SK-N-SH (cell line): ENCODE measurements at regions not wholly inside any gene's neighbourhood (a gene's known extent, or its start where the extent isn't known, plus 50 kb on each side); places are given as distances from the start of the nearest gene placed in this dataset.

ENCODE experiments used
- CTCF ChIA-PET: fragments of 300-600, 350-600 bp; formaldehyde crosslinking; extraction: SDS; loops from one replicate; lab custom pipeline; 2021; lab: Yijun Ruan, JAX
- POLR2A ChIA-PET: fragments of 350-600 bp; sonication (Branson Sonifier 250); formaldehyde crosslinking; extraction: SDS; loops from one replicate; lab custom pipeline; 2020; ENCODE audit warnings: antibody characterized with exemption, inconsistent platforms; lab: Yijun Ruan, JAX
- DNase-seq: peaks from one replicate; pipeline ENCODE4 v3.0.0; 2012
- H2AFZ ChIP-seq: fragments of 200-600 bp; sonication (generic); 2 replicates; pipeline ENCODE4 v1.8.1; 2016; ENCODE audit warnings: antibody characterized with exemption, mild to moderate bottlenecking, low read depth
- H3F3A ChIP-seq: fragments of 200-600 bp; sonication (generic); replicated peaks from 2 replicates; pipeline ENCODE3; 2016; ENCODE audit warnings: antibody characterized with exemption, mild to moderate bottlenecking; ENCODE audit not compliant: insufficient read depth
- H3K27ac ChIP-seq, 2 experiments: fragments of 200-500 bp in 1 of 2; fragments of 200-600 bp in 1 of 2; sonication (Bioruptor generic) in 1 of 2; sonication (generic), shearing (Covaris generic) in 1 of 2; 2 replicates each; pipeline versions ENCODE4 v1.5.1 to v1.6.1; 2014 to 2016; ENCODE audit warnings: low read depth in 2 of 2, inconsistent platforms in 1 of 2, low read length in 1 of 2, mild to moderate bottlenecking in 1 of 2, mixed read lengths in 1 of 2
- H3K27me3 ChIP-seq: fragments of 200-600 bp; sonication (generic), shearing (Covaris generic); 2 replicates; pipeline ENCODE4 v1.6.1; 2016; ENCODE audit warnings: mixed run types; ENCODE audit not compliant: insufficient read depth
- H3K36me3 ChIP-seq, 2 experiments: fragments of 200-500 bp in 1 of 2; fragments of 200-600 bp in 1 of 2; sonication (Bioruptor generic) in 1 of 2; sonication (generic) in 1 of 2; replicated peaks in 1 of 2; 2 replicates each; pipeline versions ENCODE3 to v1.5.1; 2014 to 2016; ENCODE audit warnings: low read length in 1 of 2, mild to moderate bottlenecking in 1 of 2; ENCODE audit not compliant: insufficient read depth in 2 of 2, control insufficient read depth in 1 of 2
- H3K4me1 ChIP-seq, 2 experiments: fragments of 200-500 bp in 1 of 2; fragments of 200-600 bp in 1 of 2; sonication (Bioruptor generic) in 1 of 2; sonication (generic), shearing (Covaris generic) in 1 of 2; 2 replicates each; pipeline versions ENCODE4 v1.5.1 to v1.6.1; 2014 to 2016; ENCODE audit warnings: low read depth in 1 of 2, low read length in 1 of 2, mixed run types in 1 of 2; ENCODE audit not compliant: insufficient read depth in 2 of 2, control insufficient read depth in 1 of 2
- H3K4me2 ChIP-seq: fragments of 200-600 bp; sonication (generic), shearing (Covaris generic); 2 replicates; pipeline ENCODE4 v1.6.1; 2017; ENCODE audit warnings: mixed run types
- H3K4me3 ChIP-seq, 2 experiments: fragments of 200-500 bp in 1 of 2; fragments of 200-600 bp in 1 of 2; sonication (Bioruptor generic) in 1 of 2; sonication (generic), shearing (Covaris generic) in 1 of 2; 2 replicates each; pipeline versions ENCODE4 v1.5.1 to v1.8.1; 2014 to 2016; ENCODE audit warnings: low read depth in 2 of 2, inconsistent platforms in 1 of 2, low read length in 1 of 2, mild to moderate bottlenecking in 1 of 2, mixed read lengths in 1 of 2, moderate library complexity in 1 of 2
- H3K79me2 ChIP-seq: fragments of 200-600 bp; sonication (generic); 2 replicates; pipeline ENCODE4 v1.8.1; 2017; ENCODE audit warnings: mild to moderate bottlenecking; ENCODE audit not compliant: insufficient read depth
- H3K9ac ChIP-seq: fragments of 200-600 bp; sonication (generic); 2 replicates; pipeline ENCODE4 v1.6.1; 2017; ENCODE audit warnings: mixed run types
- H3K9me2 ChIP-seq: fragments of 200-600 bp; sonication (generic); 2 replicates; pipeline ENCODE4 v1.6.1; 2017; ENCODE audit warnings: mixed run types
- H3K9me3 ChIP-seq: fragments of 200-600 bp; sonication (generic); 2 replicates; pipeline ENCODE4 v1.6.1; 2017; ENCODE audit warnings: mixed run types, mild to moderate bottlenecking, moderate library complexity
- H4K20me1 ChIP-seq: fragments of 200-600 bp; sonication (generic); 2 replicates; pipeline ENCODE4 v1.6.1; 2017; ENCODE audit warnings: mild to moderate bottlenecking, mixed run types; ENCODE audit not compliant: insufficient read depth
- ELF1 ChIP-seq: IDR thresholded peaks from 2 replicates; pipeline ENCODE4 v1.4.0; 2012
- EZH2phosphoT487 ChIP-seq: fragments of 200-600 bp; sonication (generic); IDR thresholded peaks from 2 replicates; pipeline ENCODE4 v1.6.1; 2017; ENCODE audit warnings: low read depth, mixed run types, mild to moderate bottlenecking, antibody characterized with exemption, moderate library complexity, borderline replicate concordance
- FOSL2 ChIP-seq: IDR thresholded peaks from 2 replicates; pipeline ENCODE4 v1.4.0; 2012; ENCODE audit warnings: low read depth, mild to moderate bottlenecking, moderate library complexity, borderline replicate concordance
- FOXJ3 ChIP-seq: sonication (generic); formaldehyde crosslinking; IDR thresholded peaks from 2 replicates; pipeline ENCODE4 v1.5.1; 2020; ENCODE audit warnings: mild to moderate bottlenecking, missing genetic modification reagents
- IRF3 ChIP-seq: fragments of 150-350 bp; IDR thresholded peaks from 2 replicates; pipeline ENCODE4 v1.6.1; 2016; ENCODE audit warnings: mild to moderate bottlenecking, low read depth, low read length
- JUND ChIP-seq: IDR thresholded peaks from 2 replicates; pipeline ENCODE4 v1.4.0; 2012
- MAX ChIP-seq: IDR thresholded peaks from 2 replicates; pipeline ENCODE4 v1.4.0; 2012; ENCODE audit warnings: low read depth
- MEF2A ChIP-seq: IDR thresholded peaks from 2 replicates; pipeline ENCODE4 v1.4.0; 2012; ENCODE audit warnings: low read depth, borderline replicate concordance
- NFIC ChIP-seq: IDR thresholded peaks from 2 replicates; pipeline ENCODE4 v1.4.0; 2012; ENCODE audit warnings: borderline replicate concordance
- POLR2AphosphoS5 ChIP-seq: IDR thresholded peaks from 2 replicates; pipeline ENCODE4 v1.6.1; 2012; ENCODE audit warnings: low read depth, low read length
- RAD21 ChIP-seq: IDR thresholded peaks from 2 replicates; pipeline ENCODE4 v1.6.1; 2012; ENCODE audit warnings: mild to moderate bottlenecking, low read length
- SIN3A ChIP-seq: IDR thresholded peaks from 2 replicates; pipeline ENCODE4 v1.6.1; 2012; ENCODE audit warnings: low read depth, mild to moderate bottlenecking, low read length, moderate library complexity, borderline replicate concordance
- SMC3 ChIP-seq: IDR thresholded peaks from 2 replicates; pipeline ENCODE4 v1.6.1; 2012; ENCODE audit warnings: low read depth, low read length, improper control_type of control experiment
- TAF1 ChIP-seq: IDR thresholded peaks from 2 replicates; pipeline ENCODE4 v1.6.1; 2012; ENCODE audit warnings: low read depth, mild to moderate bottlenecking, low read length, moderate library complexity, borderline replicate concordance
- TEAD4 ChIP-seq: IDR thresholded peaks from 2 replicates; pipeline ENCODE4 v1.4.0; 2012; ENCODE audit warnings: mild to moderate bottlenecking, borderline replicate concordance; ENCODE audit not compliant: insufficient read depth
- USF1 ChIP-seq: IDR thresholded peaks from 2 replicates; pipeline ENCODE4 v1.4.0; 2012; ENCODE audit warnings: low read depth, borderline replicate concordance
- USF2 ChIP-seq: fragments of 150-350 bp; IDR thresholded peaks from 2 replicates; pipeline ENCODE4 v1.6.1; 2017; ENCODE audit warnings: antibody characterized with exemption, low read length, low read depth, borderline replicate concordance
- YY1 ChIP-seq: IDR thresholded peaks from 2 replicates; pipeline ENCODE4 v1.4.0; 2012; ENCODE audit warnings: low read depth, mild to moderate bottlenecking
- ZBTB33 ChIP-seq: IDR thresholded peaks from 2 replicates; pipeline ENCODE4 v1.4.0; 2012; ENCODE audit warnings: low read depth, borderline replicate concordance
- WGBS: methylation state at CpG from one replicate; pipeline ENCODE4 v1.1.6; 2017; ENCODE audit warnings: low lambda C conversion rate; 5-methylcytosine and 5-hydroxymethylcytosine counted together

GRCh38 chr4:97359826-97360225 is 783.5 kb downstream of the STPG2 start:
- Histone ChIP-seq H3K27ac (no peak overlapping the region), H3K36me3 (no peaks in the 10 kb centered on the region), H3K4me3 (no peak overlapping the region), H3K79me2 (no peaks in the 10 kb centered on the region), H3K9me3 (no peaks in the 10 kb centered on the region), H2AFZ (no peak overlapping the region), H3K4me2 (no peak overlapping the region), H3K9me2 (no peaks in the 10 kb centered on the region), H4K20me1 (no peaks in the 10 kb centered on the region), H3K4me1 (no peaks in the 10 kb centered on the region), H3K9ac (no peak overlapping the region), H3K27me3 (no peaks in the 10 kb centered on the region), H3F3A (no peaks in the 10 kb centered on the region)
- CTCF ChIA-PET, result no interaction called here
- TF ChIP-seq IRF3, result no peak
- TF ChIP-seq MAX, result no peak
- TF ChIP-seq EZH2phosphoT487, result no peak
- TF ChIP-seq ELF1, result no peak
- no peak for TF ChIP-seq TEAD4
- TF ChIP-seq MEF2A, result no peak
- no peak for TF ChIP-seq FOSL2
- no peak for TF ChIP-seq ZBTB33
- TF ChIP-seq TAF1, result no peak
- no peak for TF ChIP-seq POLR2AphosphoS5
- no peak for TF ChIP-seq SIN3A
- TF ChIP-seq USF2, result no peak
- no peak for TF ChIP-seq SMC3
- TF ChIP-seq FOXJ3, result no peak
- no peak for TF ChIP-seq JUND
- TF ChIP-seq NFIC, result no peak
- no peak for TF ChIP-seq RAD21
- no peak for TF ChIP-seq USF1
- no peak for TF ChIP-seq YY1
- POLR2A ChIA-PET, result no interaction called here
- DNase-seq, result no peak
- 72% methylated on average over 2 of the region's 2 CpGs for WGBS
